Calu3 (cell line): ENCODE measurements at regions not wholly inside any gene's neighbourhood (a gene's known extent, or its start where the extent isn't known, plus 50 kb on each side); places are given as distances from the start of the nearest gene placed in this dataset.

Source experiments
- BruUV-seq: library from RNA; stranded (reverse); fragments of 400-500 nt; replicated peaks from 2 replicates; lab custom pipeline; 2021; lab: Mats Ljungman, UMichigan
- CTCF ChIA-PET: fragments of 300-600 bp; sonication (Branson Sonifier 250); formaldehyde crosslinking; loops from one replicate; lab custom pipeline; 2022; ENCODE audit warnings: antibody characterized with exemption; lab: Charles Lee
- DNase-seq: peaks from one replicate; pipeline ENCODE4 v3.0.0; 2022
- H3K27ac Mint-ChIP-seq: one replicate; pipeline ENCODE4 v1.8.0; 2022; ENCODE audit warnings: mixed read lengths; ENCODE audit not compliant: unreplicated experiment
- H3K27me3 Mint-ChIP-seq: one replicate; pipeline ENCODE4 v1.8.0; 2022; ENCODE audit warnings: mixed read lengths; ENCODE audit not compliant: unreplicated experiment
- H3K36me3 Mint-ChIP-seq: one replicate; pipeline ENCODE4 v1.8.0; 2022; ENCODE audit warnings: mild to moderate bottlenecking, moderate library complexity, mixed read lengths; ENCODE audit not compliant: insufficient read depth, unreplicated experiment
- H3K4me1 Mint-ChIP-seq: one replicate; pipeline ENCODE4 v1.8.0; 2022; ENCODE audit warnings: mild to moderate bottlenecking, low read depth, mixed read lengths; ENCODE audit not compliant: unreplicated experiment
- H3K4me3 Mint-ChIP-seq: one replicate; pipeline ENCODE4 v1.8.0; 2022; ENCODE audit warnings: mild to moderate bottlenecking, low read depth, moderate library complexity, mixed read lengths; ENCODE audit not compliant: unreplicated experiment
- H3K9me3 Mint-ChIP-seq: one replicate; pipeline ENCODE4 v1.8.0; 2022; ENCODE audit warnings: low read depth, mixed read lengths; ENCODE audit not compliant: unreplicated experiment
- CTCF ChIP-seq: fragments of 200-600 bp; IDR thresholded peaks from one replicate; pipeline ENCODE4 v1.8.0; 2022; ENCODE audit warnings: antibody characterized with exemption; ENCODE audit not compliant: unreplicated experiment
- intact Hi-C: fragments of 100-400 bp; cut with micrococcal nuclease; formaldehyde crosslinking; loops from one replicate; pipeline ENCODE4 v1.10.0; 2022; ENCODE audit not compliant: unreplicated experiment

- peaks cover 37% of the 10 kb centered on the region for H3K4me1 Mint-ChIP-seq
- no peaks in the 10 kb centered on the region for H3K9me3 Mint-ChIP-seq
- TF ChIP-seq CTCF = no peak
- no peaks in the 10 kb centered on the region for H3K36me3 Mint-ChIP-seq
- no TSS peak for BruUV-seq
- peak overlapping the region; percentile 88 for H3K27ac Mint-ChIP-seq
- no peak for DNase-seq
- no peaks in the 10 kb centered on the region for H3K27me3 Mint-ChIP-seq
- intact Hi-C loops = no loop called here
- no peak overlapping the region for H3K4me3 Mint-ChIP-seq
- CTCF ChIA-PET = interaction anchor here (0.7 to 1.4 kb wide), 2 partner anchors 120 to 310 kb away, joined by 3 to 4 read pairs; no protein-coding TSS in a partner anchor
Observed at GRCh38 chr4:38489011-38489861, 174.8 kb upstream of the KLF3 start.

DNA sequence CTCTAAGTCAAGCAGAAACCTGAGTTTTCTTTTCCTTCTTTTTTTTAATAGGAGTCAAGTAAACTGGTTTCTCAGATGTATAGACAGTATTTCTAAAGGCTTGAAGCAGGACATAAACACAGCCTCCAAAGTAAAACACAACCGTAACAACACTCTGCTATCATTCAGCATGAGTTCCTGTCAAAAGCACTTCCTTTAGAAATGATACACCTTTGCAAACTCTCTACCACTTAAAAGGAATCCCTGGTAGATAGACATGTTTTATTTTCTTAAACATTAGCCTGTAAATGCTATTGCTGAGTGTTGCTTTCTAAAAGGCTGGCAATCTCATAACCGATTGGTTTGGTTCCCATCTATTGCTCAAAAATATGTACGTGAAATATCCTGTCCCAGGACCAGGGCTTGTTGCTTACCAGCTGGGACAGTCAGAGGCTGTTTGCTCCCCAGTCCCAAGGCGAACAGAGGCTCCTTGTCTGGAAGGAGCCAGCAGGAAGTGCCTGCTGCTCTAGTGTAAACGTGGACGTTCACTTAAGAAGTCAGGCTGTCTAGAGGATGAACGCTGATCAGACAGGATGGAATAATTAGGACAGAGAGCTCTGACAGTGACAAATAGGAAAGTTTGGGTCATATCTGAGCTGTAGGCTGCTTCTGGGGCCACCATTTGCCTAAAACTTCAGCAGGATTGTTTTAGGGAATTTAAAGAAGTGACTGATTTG lies 173.9 kb upstream of the KLF3 start:
- BruUV-seq = no TSS peak
- Mint-ChIP-seq H3K4me3 (peak overlapping the region; percentile 40), H3K27me3 (no peaks in the 10 kb centered on the region), H3K27ac (peak overlapping the region; percentile 88), H3K36me3 (no peaks in the 10 kb centered on the region), H3K9me3 (no peaks in the 10 kb centered on the region), H3K4me1 (peaks cover 37% of the 10 kb centered on the region)
- TF ChIP-seq CTCF = no peak
- CTCF ChIA-PET = interaction anchor here (0.5 to 1.4 kb wide), 4 partner anchors 121 to 404 kb away, joined by 3 to 4 read pairs (median 3); no protein-coding TSS in a partner anchor
- peak; percentile 57 for DNase-seq
- intact Hi-C loops = no loop called here

- intact Hi-C loops = no loop called here
- TF ChIP-seq CTCF = no peak
- CTCF ChIA-PET = interaction anchor here (0.7 kb wide), 1 partner anchor 197 kb away, joined by 3 read pairs; no protein-coding TSS in a partner anchor
- no TSS peak for BruUV-seq
- Mint-ChIP-seq H3K4me1 (peaks cover 37% of the 10 kb centered on the region), H3K9me3 (no peaks in the 10 kb centered on the region), H3K4me3 (no peak overlapping the region), H3K27ac (peak overlapping the region; percentile 88), H3K27me3 (no peaks in the 10 kb centered on the region), H3K36me3 (no peaks in the 10 kb centered on the region)
- no peak for DNase-seq
Observed at GRCh38 chr4:38490753-38491446, 173.1 kb upstream of the KLF3 start.

DNA sequence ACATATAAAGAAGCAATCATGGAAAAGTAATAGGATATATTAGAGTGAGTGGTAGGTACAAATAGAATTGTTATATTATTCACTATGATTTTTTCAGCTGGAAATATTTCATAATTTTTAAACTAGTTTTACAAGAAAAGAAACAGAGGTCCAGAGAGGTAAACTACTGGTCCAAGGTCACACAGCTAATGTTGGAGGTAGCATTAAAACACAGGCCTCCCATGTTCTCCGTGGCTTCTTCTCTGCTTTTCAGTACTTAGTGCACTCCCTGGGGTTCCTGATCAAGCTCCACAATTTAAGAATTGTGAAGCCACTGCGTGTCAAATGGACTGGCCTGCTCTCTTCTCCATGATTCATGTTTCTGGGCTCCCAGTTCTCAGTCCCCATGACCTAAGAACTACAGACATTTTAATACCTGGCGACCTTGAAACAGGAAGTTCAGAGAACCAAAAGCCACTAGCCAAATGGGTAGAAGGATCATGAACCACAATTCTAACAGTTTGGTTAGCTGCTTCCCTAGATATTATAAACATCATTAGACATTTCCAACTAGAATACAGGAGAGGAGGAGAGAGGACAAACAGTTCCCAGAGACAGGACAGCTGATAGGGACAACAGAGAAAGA lies 172.0 kb upstream of the KLF3 start:
- Mint-ChIP-seq H3K27me3 (no peaks in the 10 kb centered on the region), H3K27ac (no peak overlapping the region), H3K36me3 (no peaks in the 10 kb centered on the region), H3K4me1 (peaks cover 37% of the 10 kb centered on the region), H3K9me3 (no peaks in the 10 kb centered on the region), H3K4me3 (no peak overlapping the region)
- no peak for DNase-seq
- CTCF ChIA-PET = no interaction called here
- intact Hi-C loops = no loop called here
- BruUV-seq = no TSS peak
- TF ChIP-seq CTCF = no peak
